Activated CD8-positive, alpha-beta memory T cell treated with anti-CD3 and anti-CD28 coated beads, Interleukin-2, amount 50 U/mL, for 4 hours (primary cell): ENCODE measurements at regions not wholly inside any gene's neighbourhood (a gene's known extent, or its start where the extent isn't known, plus 50 kb on each side); places are given as distances from the start of the nearest gene placed in this dataset.

Source experiments
- DNase-seq: peaks from one replicate; pipeline ENCODE4 v3.0.0-alpha.2; 2020

DNA sequence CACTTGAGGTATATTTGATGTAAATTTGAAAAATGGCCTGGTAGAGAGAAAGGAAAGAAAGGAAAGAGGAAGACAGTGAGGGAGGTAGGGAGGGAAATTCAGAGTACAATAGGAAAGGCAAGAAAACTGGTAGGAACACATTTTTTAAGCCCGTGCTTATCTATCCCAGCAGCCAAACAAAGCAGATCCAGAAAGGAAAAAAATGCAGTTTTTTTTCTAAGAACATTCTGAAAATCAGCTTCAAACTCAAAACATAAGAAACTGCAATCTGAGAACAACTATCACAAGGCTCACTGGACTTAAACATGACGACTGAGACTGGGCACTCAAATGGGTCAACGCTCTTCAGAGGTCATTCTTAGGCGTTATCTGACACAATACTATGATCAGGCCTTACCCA lies 408.3 kb upstream of the DDI1 start:
- no peak for DNase-seq

DNA sequence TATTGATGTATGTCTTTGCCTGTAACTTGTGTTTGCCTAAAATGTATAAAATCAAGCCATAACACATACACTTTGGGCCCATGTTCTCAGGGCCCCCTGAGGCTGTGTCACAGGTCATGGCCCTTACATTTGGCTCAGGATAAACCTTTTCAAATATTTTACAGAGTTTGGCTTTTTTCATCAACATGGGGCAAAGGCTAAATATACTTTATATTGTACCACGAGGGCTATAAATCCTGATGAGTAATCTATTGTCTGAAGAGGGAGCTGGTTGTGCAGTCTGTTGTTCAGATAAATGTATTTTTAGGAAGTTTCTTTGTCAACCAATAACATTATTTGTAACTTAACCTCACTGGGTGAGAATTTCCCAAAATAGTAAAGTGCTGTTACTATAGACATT lies 404.6 kb upstream of the DDI1 start:
- DNase-seq, result no peak

DNA sequence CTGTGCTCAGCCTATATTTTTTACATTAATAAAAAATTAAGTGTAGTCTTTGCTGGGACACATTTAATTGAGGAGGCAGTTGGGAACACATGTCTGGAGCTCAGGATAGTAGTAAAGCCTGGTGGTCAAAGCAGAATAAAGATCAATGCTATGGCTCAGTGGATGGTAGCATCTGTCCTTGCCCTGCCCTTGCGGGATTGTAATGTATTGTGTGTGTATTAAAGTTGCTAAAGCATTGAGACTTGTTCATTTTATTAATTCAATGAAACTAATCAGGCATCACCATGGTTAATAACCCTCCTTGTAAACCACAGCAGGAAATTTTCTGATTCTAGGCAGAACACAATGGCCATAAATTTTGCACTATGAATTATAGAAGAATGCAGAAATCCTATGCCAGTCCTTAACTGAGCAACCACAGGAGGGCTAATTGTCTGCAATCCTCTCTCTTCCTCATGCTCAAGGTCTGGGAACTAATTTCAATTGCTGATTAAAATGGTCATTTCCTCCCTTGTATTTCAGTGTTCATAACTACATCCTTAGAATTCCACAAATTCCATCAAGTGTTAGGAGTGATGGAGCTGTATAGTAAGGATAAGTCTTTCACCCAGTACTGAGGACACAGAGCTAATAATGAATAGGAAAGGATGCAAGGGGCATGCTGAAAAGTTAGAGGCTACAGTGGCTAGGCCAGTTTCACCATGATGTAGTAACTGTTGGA lies 403.2 kb upstream of the DDI1 start:
- no peak for DNase-seq

DNA sequence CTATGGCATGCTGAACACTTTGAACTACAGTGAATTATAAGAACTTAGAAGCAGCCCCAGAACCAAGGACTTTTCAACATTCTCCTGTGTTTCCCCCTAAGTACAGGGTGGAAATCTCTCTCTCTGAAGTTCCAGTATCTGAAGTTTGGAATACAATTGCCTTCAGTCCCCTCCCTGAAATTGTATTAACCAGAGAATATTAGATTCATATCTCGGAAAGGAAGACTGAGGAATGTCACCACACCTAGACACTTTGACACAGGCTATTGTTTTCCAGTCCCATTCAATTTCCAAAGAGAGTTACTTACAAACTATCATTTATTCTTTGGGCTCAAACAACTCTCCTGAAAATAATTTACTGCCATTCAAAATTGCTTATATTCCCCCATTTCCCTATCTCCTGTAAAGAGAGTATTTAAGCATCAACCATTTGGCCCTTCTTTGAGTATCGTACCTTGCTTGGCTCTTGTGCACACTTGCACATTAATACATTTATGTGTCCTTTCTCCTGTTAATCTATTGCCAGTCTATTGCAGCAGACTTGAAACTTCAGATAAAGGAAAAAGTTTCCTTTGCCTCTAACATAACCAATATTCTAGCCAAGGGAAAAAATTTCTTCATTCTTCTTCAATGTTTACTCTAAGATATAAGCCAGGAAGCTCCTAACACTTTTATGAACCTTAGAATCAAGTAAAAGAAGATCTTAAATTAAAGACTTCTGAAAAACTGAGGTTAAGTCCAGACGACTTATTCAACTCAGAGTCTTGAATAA lies 402.4 kb upstream of the DDI1 start:
- no peak for DNase-seq

DNA sequence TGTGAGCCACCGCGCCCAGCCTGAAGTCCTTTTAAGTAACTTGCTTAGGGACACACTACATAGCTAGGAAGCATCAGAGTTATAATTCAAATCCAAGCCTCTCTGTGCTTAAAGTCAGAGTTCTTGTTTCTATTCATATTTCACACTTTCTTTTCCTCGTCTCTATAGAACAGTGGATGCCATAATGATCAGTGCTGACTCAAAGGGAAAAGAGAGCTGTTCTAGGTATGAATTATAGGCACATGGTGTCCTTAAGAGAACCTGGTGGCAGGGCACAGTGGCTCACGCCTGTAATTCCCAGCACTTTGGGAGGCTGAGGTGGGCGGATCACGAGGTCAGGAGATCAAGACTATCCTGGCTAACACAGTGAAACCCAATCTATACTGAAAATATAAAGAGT lies 400.2 kb upstream of the DDI1 start:
- DNase-seq, result no peak

DNA sequence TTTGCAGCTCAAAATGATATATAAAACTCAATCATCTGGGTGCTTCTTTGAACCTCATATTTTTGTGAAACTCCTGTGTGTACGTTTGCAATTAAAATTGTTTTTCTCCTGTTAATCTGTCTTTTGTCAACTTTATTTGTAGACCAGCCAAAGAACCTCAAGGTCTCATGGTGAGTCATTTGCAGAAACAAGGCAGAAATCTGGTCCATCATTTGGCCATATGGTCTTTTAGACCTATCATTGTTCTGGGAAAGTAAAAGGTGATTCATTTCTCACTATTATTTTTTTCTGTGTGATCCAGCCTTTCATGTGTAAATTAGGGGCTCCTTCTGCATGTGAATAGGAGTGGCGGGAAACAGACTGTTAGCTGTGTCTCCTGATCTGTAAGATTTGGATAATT lies 399.1 kb upstream of the DDI1 start:
- DNase-seq, result no peak

DNA sequence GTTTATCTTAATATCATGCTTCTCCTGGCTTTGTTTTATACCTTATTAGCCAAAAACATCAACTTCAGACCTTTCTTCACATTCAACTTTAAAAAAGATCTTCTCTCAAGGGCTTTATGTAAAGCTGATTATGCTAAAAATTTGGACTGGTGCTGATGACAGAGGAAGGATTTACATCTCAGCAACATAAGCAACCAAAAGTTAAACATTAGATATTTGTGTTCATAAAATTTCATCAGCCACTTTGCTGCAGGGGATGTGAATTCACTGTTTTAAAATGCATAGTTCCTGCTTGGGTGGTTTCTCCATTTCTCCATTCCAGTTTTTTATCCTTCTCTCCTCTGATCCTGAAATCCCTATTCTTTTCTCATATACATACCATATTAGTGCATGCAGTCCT lies 398.6 kb upstream of the DDI1 start:
- no peak for DNase-seq

DNA sequence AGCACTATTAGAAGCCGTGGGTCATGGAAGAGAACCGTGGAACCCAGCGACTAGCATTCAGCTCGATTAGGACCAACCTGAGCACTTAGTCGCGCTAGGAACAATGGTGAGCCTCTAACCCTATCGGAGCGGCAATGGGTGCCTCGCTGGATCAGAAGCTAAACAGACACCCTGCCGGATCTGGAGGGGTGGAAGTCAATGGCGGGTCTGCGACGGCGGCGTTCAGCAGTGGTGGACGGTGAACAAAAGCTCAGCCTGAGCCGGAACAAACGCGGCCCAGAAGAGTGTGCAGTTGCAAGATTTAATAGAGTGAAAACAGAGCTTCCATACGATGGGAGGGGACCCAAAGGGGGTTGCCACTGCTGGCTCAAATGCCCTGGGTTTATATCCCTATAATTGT lies 391.8 kb upstream of the DDI1 start:
- no peak for DNase-seq

DNA sequence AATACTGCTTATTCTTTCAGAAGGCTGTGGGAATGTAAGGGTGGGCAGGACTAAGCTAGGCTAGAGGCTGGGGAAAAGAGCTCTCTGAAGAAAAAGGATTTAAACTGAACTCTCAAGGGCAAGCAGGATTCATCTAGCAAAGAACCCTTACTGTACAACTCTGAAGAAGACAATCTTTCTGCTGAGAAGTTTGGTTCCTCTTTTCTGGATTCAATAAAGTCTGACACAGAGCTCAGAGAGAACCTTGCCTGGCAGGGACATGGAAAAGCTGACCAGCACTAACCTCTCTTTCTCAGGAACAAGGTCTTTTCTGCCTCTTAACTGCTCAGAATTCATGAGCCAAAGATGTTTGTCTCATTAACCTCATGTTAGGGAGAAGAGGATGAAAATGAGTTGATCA lies 388.4 kb upstream of the DDI1 start:
- no peak for DNase-seq

DNA sequence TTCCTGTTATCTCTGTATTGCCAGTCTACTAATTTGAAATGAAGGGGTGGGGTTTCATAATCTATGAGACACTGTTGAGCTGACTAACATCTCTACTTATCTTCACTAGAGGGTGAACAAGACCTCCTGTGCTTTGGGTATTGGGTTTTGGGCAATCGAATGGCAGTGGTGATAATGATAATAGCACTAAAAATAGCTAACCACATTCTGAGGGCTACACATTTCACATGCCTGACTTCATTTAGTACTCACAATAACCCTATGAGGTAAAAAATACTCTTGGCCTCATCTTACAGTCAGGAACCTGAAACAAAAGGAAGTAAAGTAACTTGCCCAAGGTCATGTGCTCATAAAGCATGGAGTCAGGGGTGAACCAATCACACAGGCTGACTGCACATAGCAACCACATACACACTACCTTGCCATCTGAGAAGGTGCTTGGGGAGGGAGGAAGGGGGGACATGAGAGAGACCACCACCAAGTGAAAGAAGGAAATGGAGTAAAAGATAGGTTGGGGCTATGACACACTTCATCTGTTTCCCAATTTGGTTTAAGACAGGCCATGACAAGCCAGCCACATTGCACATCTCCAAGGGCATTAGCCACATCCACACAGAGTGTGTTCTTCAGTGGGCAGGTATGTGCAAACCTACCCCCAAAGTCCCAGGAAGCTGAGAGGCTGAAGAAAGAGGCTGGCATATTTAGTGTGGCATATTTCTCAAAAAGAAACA lies 387.6 kb upstream of the DDI1 start:
- no peak for DNase-seq

DNA sequence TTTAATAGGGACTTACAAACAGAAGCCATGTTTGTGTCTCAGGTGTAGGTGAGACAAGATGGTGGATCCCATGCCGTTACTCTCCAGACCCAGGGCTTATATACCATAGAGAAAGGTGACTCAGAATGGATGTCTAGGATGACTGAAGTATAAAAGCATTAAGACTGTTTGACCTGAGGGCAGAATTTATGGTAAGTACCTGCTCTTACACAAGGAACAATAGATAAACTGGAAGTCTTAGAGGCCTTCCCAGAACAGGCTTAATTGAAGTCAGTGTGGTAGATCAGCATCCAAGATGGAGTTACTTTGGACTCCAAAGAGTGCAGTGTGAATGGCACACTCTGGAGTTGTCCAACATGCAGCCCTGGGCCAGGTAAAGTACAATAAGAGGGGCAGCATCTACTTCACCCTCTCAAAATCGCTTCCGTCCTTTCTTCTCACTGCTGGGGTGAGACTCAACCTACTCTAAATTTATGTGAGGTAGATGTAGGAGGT lies 387.0 kb upstream of the DDI1 start:
- DNase-seq, result no peak

DNA sequence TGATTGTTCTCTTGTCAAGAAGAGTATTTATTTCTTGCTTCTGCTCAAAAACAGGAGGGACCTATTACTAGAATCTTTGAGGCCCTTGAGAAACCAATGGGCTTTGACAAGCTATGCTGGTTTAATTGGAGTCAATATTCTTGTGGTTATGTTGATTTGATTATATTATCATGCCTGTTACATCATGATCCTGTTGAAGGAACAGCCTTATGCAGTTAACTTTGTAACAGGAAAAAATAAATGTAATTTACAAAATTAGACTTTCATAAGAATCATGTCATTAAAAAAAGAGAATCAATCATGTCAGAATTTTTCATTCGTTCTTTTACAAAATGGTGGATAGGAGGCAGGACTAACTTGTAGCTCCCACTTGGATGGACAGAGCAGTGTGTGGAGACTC lies 386.1 kb upstream of the DDI1 start:
- no peak for DNase-seq

DNA sequence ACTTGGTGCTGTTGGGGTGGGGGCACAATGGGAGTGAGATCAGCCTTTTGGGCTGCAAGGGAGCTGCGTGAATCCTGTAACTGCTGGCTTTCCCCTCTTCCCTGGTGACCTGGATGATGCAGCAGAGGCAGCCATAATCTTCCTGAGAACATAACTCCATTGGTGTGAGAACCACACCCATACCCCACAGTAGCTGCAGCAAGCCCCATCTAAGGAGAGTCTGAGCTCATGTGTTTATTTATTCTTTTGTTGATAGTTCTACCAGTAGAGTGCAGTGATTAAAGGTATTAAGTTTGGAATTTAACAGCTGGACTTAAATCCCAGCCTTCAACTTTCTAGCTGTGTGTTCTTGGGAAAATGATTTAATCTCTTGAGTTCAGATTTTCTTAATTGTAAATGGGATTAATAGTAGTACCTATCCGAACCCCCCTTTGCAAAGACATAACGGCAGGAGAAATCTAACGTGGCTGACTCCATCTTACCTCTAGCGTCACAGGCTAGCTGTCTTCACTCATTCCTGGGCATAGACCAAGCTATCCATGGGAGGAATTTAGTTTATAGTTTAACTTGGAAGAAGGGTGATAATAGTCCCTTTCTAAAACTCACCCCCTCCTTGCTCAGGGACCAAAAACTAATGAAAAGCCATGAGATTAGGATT lies 385.0 kb upstream of the DDI1 start:
- no peak for DNase-seq

DNA sequence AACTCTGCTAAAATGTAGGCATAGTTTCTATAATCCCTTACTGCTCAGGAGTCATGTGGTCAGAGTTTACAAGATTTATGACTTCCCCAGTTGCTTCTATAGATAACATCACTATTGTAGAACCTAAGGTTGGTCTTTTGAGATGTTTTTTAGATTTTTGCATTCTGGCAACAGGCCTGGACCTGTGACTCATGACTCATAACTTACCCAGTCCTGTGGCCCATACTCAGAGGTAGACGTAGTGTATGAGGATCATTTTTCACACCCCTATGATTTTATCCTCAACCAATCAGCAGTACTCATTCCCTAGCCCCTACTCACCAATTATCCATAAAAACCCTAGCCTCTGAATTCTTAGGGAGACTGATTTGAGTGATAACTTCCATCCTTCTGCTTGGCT lies 384.4 kb upstream of the DDI1 start:
- DNase-seq, result no peak

DNA sequence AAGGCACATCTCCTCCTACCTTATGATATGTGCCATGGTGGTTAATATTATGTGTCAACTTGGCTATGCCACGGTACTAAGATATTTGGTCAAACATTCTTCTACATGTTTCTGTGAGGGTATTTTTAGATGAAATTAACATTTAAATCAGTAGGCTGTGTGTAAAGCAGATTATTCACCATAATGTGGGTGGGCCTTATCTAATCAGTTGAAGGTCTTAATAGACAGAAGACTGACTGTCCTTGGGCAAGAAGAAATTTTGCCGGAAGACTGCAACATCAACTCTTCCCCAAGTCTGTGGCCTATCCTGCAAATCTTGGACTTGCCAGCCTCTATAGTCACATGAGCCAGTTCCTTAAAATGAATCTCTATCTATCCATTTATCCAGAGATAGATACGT lies 380.1 kb upstream of the DDI1 start:
- no peak for DNase-seq

DNA sequence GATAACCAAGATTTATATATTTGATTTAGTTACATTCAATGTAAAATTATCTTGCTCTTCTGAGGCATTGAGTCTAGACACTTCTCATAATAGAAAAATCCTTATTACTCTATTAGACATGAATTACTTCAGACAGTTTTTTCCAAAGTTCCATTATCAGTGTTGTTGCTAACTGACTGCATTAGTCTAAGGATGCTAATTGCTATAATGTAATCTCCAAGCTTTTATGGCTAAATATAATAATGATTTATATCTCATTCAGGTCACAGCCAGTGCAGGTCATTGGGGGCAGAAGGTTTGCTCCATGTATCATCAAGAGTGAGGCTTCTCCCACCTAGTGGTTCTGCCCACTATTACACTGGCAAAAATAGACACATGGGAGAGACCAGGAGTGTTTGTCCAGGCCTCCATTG lies 377.2 kb upstream of the DDI1 start:
- DNase-seq, result no peak

DNA sequence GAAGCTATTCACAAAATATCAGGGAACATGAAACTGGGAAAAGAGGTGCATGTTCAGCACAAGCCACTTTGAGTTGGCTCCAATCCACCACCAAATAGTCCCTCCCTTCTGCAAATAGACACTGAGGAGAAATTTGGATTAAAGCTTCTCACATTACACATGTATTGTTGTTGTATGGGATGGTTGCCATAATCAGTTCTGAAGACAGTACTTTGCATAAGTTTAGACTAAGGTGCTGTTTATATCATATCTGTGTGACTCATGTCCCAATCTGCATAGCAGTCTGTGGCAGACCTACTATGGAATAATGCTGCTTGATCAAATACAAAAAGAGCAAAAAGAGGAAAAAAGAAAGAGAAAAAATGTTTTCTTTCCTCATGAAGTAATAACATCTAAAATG lies 376.7 kb upstream of the DDI1 start:
- DNase-seq, result no peak

DNA sequence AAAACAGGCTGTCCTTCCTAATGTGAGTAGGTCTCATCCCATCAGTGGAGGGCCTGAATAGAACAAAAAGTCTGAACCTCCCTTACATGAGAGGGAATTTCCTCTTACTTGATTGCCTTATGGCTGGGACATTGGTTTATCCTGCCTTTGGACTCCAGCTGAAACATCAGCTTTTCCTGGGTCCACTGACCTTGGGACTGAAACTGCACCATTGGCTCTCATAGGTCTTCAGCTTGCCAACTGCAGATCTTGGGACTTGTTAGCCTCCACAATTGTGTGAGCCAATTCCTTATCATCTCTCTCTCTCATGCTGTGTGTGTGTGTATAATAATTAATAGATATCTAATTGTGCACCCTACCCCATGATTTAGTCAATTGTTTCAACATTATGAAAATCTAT lies 375.3 kb upstream of the DDI1 start:
- no peak for DNase-seq

DNA sequence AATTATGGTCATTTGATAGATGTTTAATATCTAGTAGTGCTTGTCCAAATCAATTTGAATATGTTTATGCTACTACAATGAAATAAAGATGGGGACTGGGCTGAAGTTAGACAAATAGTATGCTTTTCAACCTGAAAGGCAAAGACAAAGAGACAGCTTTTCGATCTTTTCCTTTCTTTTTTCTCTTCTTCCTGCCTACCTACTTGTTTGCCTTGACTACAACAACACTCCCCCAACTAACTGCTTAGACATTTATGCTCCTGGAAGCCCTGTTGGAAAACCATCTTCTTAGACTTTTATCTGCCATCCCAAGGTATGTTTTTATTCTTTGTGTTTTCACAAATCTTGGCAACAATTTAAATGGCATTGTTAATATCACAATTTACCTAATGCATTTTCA lies 374.4 kb upstream of the DDI1 start:
- DNase-seq, result no peak

DNA sequence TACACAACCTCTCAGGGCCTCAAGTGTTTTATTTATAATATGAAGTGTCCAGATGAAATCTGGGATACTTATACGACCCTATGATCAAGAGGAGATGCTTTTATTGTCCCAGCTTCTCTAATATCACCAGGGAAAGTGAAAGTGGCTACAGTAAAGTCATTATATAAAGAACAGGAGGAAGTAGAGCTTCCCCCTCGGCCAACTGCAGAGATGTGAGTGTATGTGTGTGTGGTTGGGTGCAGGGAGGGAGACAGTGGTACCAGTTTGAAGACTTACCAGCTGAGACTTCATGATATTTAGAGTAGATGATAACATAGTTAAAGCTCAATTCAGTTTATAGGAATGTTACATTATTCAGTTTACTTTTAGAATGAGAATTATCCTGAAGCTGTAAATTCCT lies 373.6 kb upstream of the DDI1 start:
- DNase-seq, result no peak

DNA sequence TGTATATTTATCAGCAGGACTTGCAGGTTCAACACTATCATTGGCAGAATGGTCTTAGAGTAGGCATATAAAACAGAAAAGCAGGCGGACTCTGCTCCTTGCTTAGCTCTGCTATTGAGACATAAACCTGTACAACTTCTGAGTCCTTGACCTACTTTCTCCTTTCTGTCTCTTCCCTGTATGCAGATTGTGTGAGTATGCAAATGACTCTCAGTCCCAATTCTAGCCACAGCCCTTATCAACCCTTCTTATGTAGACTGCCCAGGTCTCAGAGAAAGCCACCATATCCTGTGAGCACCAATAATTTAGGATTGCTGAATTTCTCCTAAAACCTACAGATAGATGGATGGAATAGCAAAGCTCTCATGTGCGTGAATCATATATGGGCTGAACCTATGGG lies 367.6 kb upstream of the DDI1 start:
- DNase-seq, result no peak

DNA sequence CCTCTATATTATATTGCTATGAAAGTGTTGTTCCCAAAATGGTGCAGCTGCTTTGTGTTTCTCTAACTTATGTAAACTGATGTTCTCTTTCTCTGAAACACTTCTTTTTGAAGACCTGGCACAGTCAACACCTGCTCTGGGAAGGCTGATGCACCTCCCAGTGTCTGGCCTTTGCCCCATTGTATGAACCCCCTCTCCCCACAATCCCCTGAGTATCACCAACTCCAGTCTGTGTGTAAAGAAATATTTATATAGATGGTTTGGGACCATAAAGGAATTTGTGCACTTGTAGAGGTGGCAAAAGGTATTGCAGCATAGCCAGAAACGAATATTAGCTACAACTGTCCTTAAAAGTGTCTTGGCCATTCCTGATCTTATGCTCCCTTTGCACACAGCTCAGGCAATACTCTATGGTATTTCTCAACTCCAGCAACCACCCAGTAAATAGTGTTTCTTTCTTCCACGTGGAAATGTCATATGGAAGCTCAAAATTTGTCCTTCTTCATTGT lies 365.2 kb upstream of the DDI1 start:
- no peak for DNase-seq

DNA sequence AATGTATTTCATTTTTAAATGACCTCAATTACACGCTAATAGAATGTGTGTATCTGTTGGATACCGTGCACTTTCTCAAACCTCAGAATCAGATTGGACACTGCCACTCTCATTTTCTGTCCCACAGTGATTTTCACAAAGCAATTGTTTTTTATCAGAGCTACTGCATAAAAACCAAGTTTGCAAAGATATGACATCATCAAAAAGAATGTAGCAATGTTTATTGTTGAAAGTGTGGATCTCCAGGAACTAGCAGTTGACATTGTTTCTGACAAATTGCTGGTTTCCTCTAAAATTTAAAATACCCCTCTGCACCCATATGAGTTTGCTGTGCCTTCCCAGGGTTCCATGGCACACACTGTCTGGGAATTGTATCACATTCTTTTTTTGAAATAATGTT lies 362.7 kb upstream of the DDI1 start:
- DNase-seq, result no peak
